IMR-90 (cell line): ENCODE measurements at regions not wholly inside any gene's neighbourhood (a gene's known extent, or its start where the extent isn't known, plus 50 kb on each side); places are given as distances from the start of the nearest gene placed in this dataset.
A peak's percentile ranks its signal among the peaks of the same experiment; 100 is the strongest.

ENCODE experiments used
- ATAC-seq: fragments of 200-7000 bp; cut with Tn5 transposase; 2 replicates; pipeline ENCODE4 v1.9.1; 2020; ENCODE audit warnings: low read depth, mild to moderate bottlenecking, moderate library complexity
- BruUV-seq: library from RNA; stranded (reverse); fragments of 400-500 nt; replicated peaks from 2 replicates; lab custom pipeline; 2021; lab: Mats Ljungman, UMichigan
- CTCF ChIA-PET: fragments of 300-600 bp; formaldehyde crosslinking; extraction: SDS; loops from one replicate; lab custom pipeline; 2021; ENCODE audit warnings: antibody characterized with exemption; lab: Yijun Ruan, JAX
- POLR2A ChIA-PET: fragments of 300-600 bp; sonication (Branson Sonifier 250); formaldehyde crosslinking; loops from one replicate; lab custom pipeline; 2022; ENCODE audit warnings: antibody characterized with exemption; ENCODE audit not compliant: unreplicated experiment; lab: Charles Lee
- DNase-seq: peaks from one replicate; pipeline ENCODE4 v3.0.0; 2013
- H2AFZ ChIP-seq: replicated peaks from 2 replicates; pipeline ENCODE3; 2013; ENCODE audit warnings: low read length, mild to moderate bottlenecking; ENCODE audit not compliant: poor library complexity
- H2AK5ac ChIP-seq: 2 replicates; pipeline ENCODE4 v1.6.1; 2013; ENCODE audit warnings: low read depth, low read length, inconsistent platforms
- H2AK9ac ChIP-seq: replicated peaks from 2 replicates; pipeline ENCODE3; 2013; ENCODE audit warnings: mild to moderate bottlenecking, low read depth, low read length, moderate library complexity; ENCODE audit not compliant: poor library complexity
- H2BK120ac ChIP-seq: 2 replicates; pipeline ENCODE4 v1.6.1; 2013; ENCODE audit warnings: low read depth, low read length, inconsistent platforms
- H2BK15ac ChIP-seq: 3 replicates; pipeline ENCODE4 v1.6.1; 2013; ENCODE audit warnings: low read depth, low read length, inconsistent platforms
- H2BK20ac ChIP-seq: 2 replicates; pipeline ENCODE4 v1.6.1; 2013; ENCODE audit warnings: low read depth, mild to moderate bottlenecking, inconsistent platforms, low read length, moderate library complexity
- H2BK5ac ChIP-seq: 2 replicates; pipeline ENCODE4 v1.6.1; 2013; ENCODE audit warnings: mild to moderate bottlenecking, low read depth, low read length, inconsistent platforms; ENCODE audit not compliant: poor library complexity, severe bottlenecking
- H3K14ac ChIP-seq: replicated peaks from 2 replicates; pipeline ENCODE4 v1.6.1; 2013; ENCODE audit warnings: low read depth, low read length, inconsistent platforms
- H3K18ac ChIP-seq: 2 replicates; pipeline ENCODE4 v1.6.1; 2013; ENCODE audit warnings: low read depth, low read length, control low read depth
- H3K23ac ChIP-seq: 2 replicates; pipeline ENCODE4 v1.6.1; 2013; ENCODE audit warnings: low read depth, low read length, inconsistent platforms
- H3K27ac ChIP-seq: 2 replicates; pipeline ENCODE4 v1.5.1; 2013; ENCODE audit warnings: mild to moderate bottlenecking, control low read depth, low read length; ENCODE audit not compliant: insufficient read depth
- H3K27me3 ChIP-seq: 2 replicates; pipeline ENCODE4 v1.6.1; 2013; ENCODE audit warnings: low read length; ENCODE audit not compliant: control insufficient read depth, insufficient read depth
- H3K36me3 ChIP-seq: 2 replicates; pipeline ENCODE4 v1.6.1; 2013; ENCODE audit warnings: low read length, mixed read lengths; ENCODE audit not compliant: control insufficient read depth, insufficient read depth
- H3K4ac ChIP-seq: 2 replicates; pipeline ENCODE4 v1.6.1; 2013; ENCODE audit warnings: low read depth, low read length, inconsistent platforms
- H3K4me1 ChIP-seq: 2 replicates; pipeline ENCODE4 v1.6.1; 2013; ENCODE audit warnings: low read length, mixed read lengths; ENCODE audit not compliant: control insufficient read depth, insufficient read depth
- H3K4me2 ChIP-seq: 2 replicates; pipeline ENCODE4 v1.6.1; 2013; ENCODE audit warnings: low read depth, mild to moderate bottlenecking, control low read depth, low read length, moderate library complexity
- H3K4me3 ChIP-seq: 2 replicates; pipeline ENCODE4 v1.5.1; 2013; ENCODE audit warnings: low read depth, mild to moderate bottlenecking, control low read depth, low read length, moderate library complexity; ENCODE audit not compliant: insufficient read depth
- H3K56ac ChIP-seq: 2 replicates; pipeline ENCODE4 v1.6.1; 2013; ENCODE audit warnings: low read length, inconsistent platforms; ENCODE audit not compliant: insufficient read depth; ENCODE audit errors: extremely low read depth
- H3K79me1 ChIP-seq, 2 experiments: 2 replicates each; pipeline ENCODE4 v1.6.1; 2013; ENCODE audit warnings: low read length in 2 of 2, inconsistent platforms in 1 of 2, low read depth in 1 of 2
- H3K9ac ChIP-seq: 2 replicates; pipeline ENCODE4 v1.6.1; 2013; ENCODE audit warnings: low read depth, low read length, control low read depth
- H3K9me1 ChIP-seq: 2 replicates; pipeline ENCODE4 v1.6.1; 2013; ENCODE audit warnings: low read length, inconsistent platforms; ENCODE audit not compliant: insufficient read depth
- H3K9me3 ChIP-seq: 2 replicates; pipeline ENCODE4 v1.6.1; 2013; ENCODE audit warnings: low read length; ENCODE audit not compliant: control insufficient read depth, insufficient read depth
- H4K20me1 ChIP-seq: 2 replicates; pipeline ENCODE4 v1.6.1; 2013; ENCODE audit warnings: low read length, inconsistent platforms; ENCODE audit not compliant: insufficient read depth
- H4K5ac ChIP-seq: 2 replicates; pipeline ENCODE4 v1.6.1; 2013; ENCODE audit warnings: mild to moderate bottlenecking, low read depth, low read length, control low read depth
- H4K8ac ChIP-seq, 2 experiments: 2 replicates each; pipeline ENCODE4 v1.6.1; 2013; ENCODE audit warnings: low read depth in 2 of 2, low read length in 2 of 2, control low read depth in 1 of 2, inconsistent platforms in 1 of 2
- H4K91ac ChIP-seq: 2 replicates; pipeline ENCODE4 v1.6.1; 2013; ENCODE audit warnings: low read depth, low read length, inconsistent platforms; ENCODE audit not compliant: insufficient read depth
- BHLHE40 ChIP-seq: fragments of 150-350 bp; IDR thresholded peaks from 2 replicates; pipeline ENCODE4 v1.6.1; 2016; ENCODE audit warnings: mild to moderate bottlenecking, low read depth, low read length
- CEBPB ChIP-seq: IDR thresholded peaks from 2 replicates; pipeline ENCODE4 v1.6.1; 2012; ENCODE audit warnings: low read depth, low read length, improper control_type of control experiment
- CHD1 ChIP-seq: IDR thresholded peaks from 2 replicates; pipeline ENCODE4 v1.6.1; 2012; ENCODE audit warnings: low read depth, low read length, improper control_type of control experiment
- FOS ChIP-seq: fragments of 150-350 bp; IDR thresholded peaks from 2 replicates; pipeline ENCODE4 v1.6.1; 2016; ENCODE audit warnings: low read depth, low read length
- MAFK ChIP-seq: IDR thresholded peaks from 2 replicates; pipeline ENCODE4 v1.6.1; 2012; ENCODE audit warnings: low read depth, low read length, improper control_type of control experiment
- MAZ ChIP-seq: IDR thresholded peaks from 2 replicates; pipeline ENCODE4 v1.6.1; 2012; ENCODE audit warnings: low read depth, mild to moderate bottlenecking, low read length, improper control_type of control experiment, moderate library complexity, borderline replicate concordance
- MXI1 ChIP-seq: IDR thresholded peaks from 2 replicates; pipeline ENCODE4 v1.6.1; 2012; ENCODE audit warnings: low read depth, mild to moderate bottlenecking, low read length, moderate library complexity, borderline replicate concordance
- NFE2L2 ChIP-seq: fragments of 150-350 bp; IDR thresholded peaks from 2 replicates; pipeline ENCODE4 v1.6.1; 2016; ENCODE audit warnings: low read depth, mild to moderate bottlenecking, low read length
- POLR2A ChIP-seq: IDR thresholded peaks from 2 replicates; pipeline ENCODE4 v1.6.1; 2012; ENCODE audit warnings: mild to moderate bottlenecking, low read depth, low read length
- RAD21 ChIP-seq: IDR thresholded peaks from 2 replicates; pipeline ENCODE4 v1.6.1; 2012; ENCODE audit warnings: low read length, improper control_type of control experiment
- RCOR1 ChIP-seq: IDR thresholded peaks from 2 replicates; pipeline ENCODE4 v1.6.1; 2012; ENCODE audit warnings: mild to moderate bottlenecking, low read length, improper control_type of control experiment; ENCODE audit not compliant: insufficient replicate concordance
- RFX5 ChIP-seq: IDR thresholded peaks from 2 replicates; pipeline ENCODE4 v1.8.0; 2012; ENCODE audit warnings: low read depth, mild to moderate bottlenecking, low read length, moderate library complexity
- SMC3 ChIP-seq: fragments of 150-350 bp; IDR thresholded peaks from 2 replicates; pipeline ENCODE4 v1.6.1; 2016; ENCODE audit warnings: low read depth, mild to moderate bottlenecking, antibody characterized with exemption, low read length, moderate library complexity
- WGBS, 2 experiments: methylation state at CpG; one replicate each; pipeline versions ENCODE4 v1.1.5 to v1.1.7; 2013; ENCODE audit warnings: missing lambda C conversion rate in 2 of 2; ENCODE audit not compliant: insufficient read length in 1 of 2; ENCODE audit errors: extremely low coverage in 2 of 2; 5-methylcytosine and 5-hydroxymethylcytosine counted together
- dilution Hi-C: fragments of 300-500 bp; cut with HindIII; formaldehyde crosslinking; loops from one replicate; pipeline ENCODE4 v1.14.3; 2018; ENCODE audit warnings: low sequenced_read_pairs; ENCODE audit not compliant: unreplicated experiment
- in situ Hi-C: fragments of 300-500 bp; cut with MboI; formaldehyde crosslinking; loops from 3 replicates; pipeline ENCODE4 v1.14.3; 2019; ENCODE audit warnings: low sequenced_read_pairs, inconsistent platforms, mixed read lengths
- intact Hi-C: fragments of 100-400 bp; cut with micrococcal nuclease; formaldehyde crosslinking; loops from 2 replicates; pipeline ENCODE4 v1.10.0; 2022
- TF ChIP-seq, protein P1 (sequence below): fragments of 150-350 bp; IDR thresholded peaks from 2 replicates; pipeline ENCODE4 v1.6.1; 2017; ENCODE audit warnings: mild to moderate bottlenecking, antibody characterized with exemption, low read length, low read depth
- TF ChIP-seq, protein P2 (sequence below): fragments of 150-350 bp; IDR thresholded peaks from 2 replicates; pipeline ENCODE4 v1.6.1; 2016; ENCODE audit warnings: low read depth, mild to moderate bottlenecking, low read length, moderate library complexity, borderline replicate concordance
- TF ChIP-seq, protein P3 (sequence below): conservative IDR thresholded peaks from 2 replicates; pipeline ENCODE4 v1.5.1; 2012; ENCODE audit warnings: mild to moderate bottlenecking, low read depth, low read length, improper control_type of control experiment

DNA sequence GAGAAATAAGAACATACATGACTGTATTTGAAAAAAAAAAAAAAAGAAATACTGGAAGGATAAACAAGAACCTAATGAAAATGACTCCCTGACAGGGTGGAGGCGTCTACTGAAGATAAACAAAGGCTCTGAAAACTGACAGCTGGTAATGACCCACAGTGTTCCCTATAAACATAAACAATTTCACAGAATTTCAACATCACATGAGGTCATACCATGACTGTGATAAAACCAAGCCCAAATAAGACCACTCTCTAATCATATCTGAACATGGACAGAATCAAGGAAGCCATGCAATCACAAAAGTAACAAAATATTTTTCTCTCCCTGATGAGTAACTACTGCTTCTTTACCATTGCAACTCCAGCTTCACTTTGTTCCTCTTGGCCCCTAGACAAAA lies 159.3 kb downstream of the FAM124B start:
- dilution Hi-C loops = no loop called here
- peak; percentile 24 for DNase-seq

More for the DNA sequence above, 159.3 kb downstream of the FAM124B start:
- H2AK9ac ChIP-seq = no peak overlapping the region
- H3K27ac ChIP-seq = no peak overlapping the region
- no peak overlapping the region for H4K91ac ChIP-seq
- no peak overlapping the region for H4K5ac ChIP-seq
- no TSS peak for BruUV-seq
- POLR2A ChIA-PET = no interaction called here
- in situ Hi-C loops (no loop called here), intact Hi-C loops (no loop called here)
- H2BK5ac ChIP-seq = no peak overlapping the region
- TF ChIP-seq, protein P1, sequence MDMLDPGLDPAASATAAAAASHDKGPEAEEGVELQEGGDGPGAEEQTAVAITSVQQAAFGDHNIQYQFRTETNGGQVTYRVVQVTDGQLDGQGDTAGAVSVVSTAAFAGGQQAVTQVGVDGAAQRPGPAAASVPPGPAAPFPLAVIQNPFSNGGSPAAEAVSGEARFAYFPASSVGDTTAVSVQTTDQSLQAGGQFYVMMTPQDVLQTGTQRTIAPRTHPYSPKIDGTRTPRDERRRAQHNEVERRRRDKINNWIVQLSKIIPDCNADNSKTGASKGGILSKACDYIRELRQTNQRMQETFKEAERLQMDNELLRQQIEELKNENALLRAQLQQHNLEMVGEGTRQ = no peak
- no peak for TF ChIP-seq BHLHE40
- TF ChIP-seq, protein P2, sequence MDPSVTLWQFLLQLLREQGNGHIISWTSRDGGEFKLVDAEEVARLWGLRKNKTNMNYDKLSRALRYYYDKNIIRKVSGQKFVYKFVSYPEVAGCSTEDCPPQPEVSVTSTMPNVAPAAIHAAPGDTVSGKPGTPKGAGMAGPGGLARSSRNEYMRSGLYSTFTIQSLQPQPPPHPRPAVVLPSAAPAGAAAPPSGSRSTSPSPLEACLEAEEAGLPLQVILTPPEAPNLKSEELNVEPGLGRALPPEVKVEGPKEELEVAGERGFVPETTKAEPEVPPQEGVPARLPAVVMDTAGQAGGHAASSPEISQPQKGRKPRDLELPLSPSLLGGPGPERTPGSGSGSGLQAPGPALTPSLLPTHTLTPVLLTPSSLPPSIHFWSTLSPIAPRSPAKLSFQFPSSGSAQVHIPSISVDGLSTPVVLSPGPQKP = no peak
- no peak for TF ChIP-seq MXI1
- TF ChIP-seq RFX5 = no peak
- no peak for TF ChIP-seq MAZ
- no peak for TF ChIP-seq POLR2A
- TF ChIP-seq RAD21 = no peak
- TF ChIP-seq, protein P3, sequence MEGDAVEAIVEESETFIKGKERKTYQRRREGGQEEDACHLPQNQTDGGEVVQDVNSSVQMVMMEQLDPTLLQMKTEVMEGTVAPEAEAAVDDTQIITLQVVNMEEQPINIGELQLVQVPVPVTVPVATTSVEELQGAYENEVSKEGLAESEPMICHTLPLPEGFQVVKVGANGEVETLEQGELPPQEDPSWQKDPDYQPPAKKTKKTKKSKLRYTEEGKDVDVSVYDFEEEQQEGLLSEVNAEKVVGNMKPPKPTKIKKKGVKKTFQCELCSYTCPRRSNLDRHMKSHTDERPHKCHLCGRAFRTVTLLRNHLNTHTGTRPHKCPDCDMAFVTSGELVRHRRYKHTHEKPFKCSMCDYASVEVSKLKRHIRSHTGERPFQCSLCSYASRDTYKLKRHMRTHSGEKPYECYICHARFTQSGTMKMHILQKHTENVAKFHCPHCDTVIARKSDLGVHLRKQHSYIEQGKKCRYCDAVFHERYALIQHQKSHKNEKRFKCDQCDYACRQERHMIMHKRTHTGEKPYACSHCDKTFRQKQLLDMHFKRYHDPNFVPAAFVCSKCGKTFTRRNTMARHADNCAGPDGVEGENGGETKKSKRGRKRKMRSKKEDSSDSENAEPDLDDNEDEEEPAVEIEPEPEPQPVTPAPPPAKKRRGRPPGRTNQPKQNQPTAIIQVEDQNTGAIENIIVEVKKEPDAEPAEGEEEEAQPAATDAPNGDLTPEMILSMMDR = no peak
- no peak for TF ChIP-seq NFE2L2
- TF ChIP-seq FOS = no peak
- no peak for TF ChIP-seq CEBPB
- no peak for TF ChIP-seq CHD1
- no peak for TF ChIP-seq MAFK
- TF ChIP-seq RCOR1 = no peak
- no peak for TF ChIP-seq SMC3
- no peak overlapping the region for H3K56ac ChIP-seq
- H3K9me3 ChIP-seq = no peaks in the 10 kb centered on the region
- no peak overlapping the region for H3K4me2 ChIP-seq
- no peaks in the 10 kb centered on the region for H4K20me1 ChIP-seq
- H2BK120ac ChIP-seq = no peak overlapping the region
- no peaks in the 10 kb centered on the region for H3K9me1 ChIP-seq
- H3K4me1 ChIP-seq = no peaks in the 10 kb centered on the region
- H3K36me3 ChIP-seq = no peaks in the 10 kb centered on the region
- H2BK15ac ChIP-seq = no peak overlapping the region
- no peak overlapping the region for H3K4me3 ChIP-seq
- H3K14ac ChIP-seq = no peak overlapping the region
- H3K27me3 ChIP-seq = peaks cover 6% of the 10 kb centered on the region; the same call in 1 of the 2 replicates
- H3K18ac ChIP-seq = no peak overlapping the region
- H2BK20ac ChIP-seq = no peak overlapping the region
- H3K4ac ChIP-seq = no peak overlapping the region
- H3K23ac ChIP-seq = no peak overlapping the region
- no peak overlapping the region for H4K8ac ChIP-seq
- no peak overlapping the region for H2AK5ac ChIP-seq
- no peak overlapping the region for H2AFZ ChIP-seq
- ATAC-seq = no peak
- no CpG with 5 or more reads among the region's 1 CpG for WGBS, 2 experiments
- CTCF ChIA-PET = no interaction called here
- no peak overlapping the region for H3K9ac ChIP-seq
- no peaks in the 10 kb centered on the region for H3K79me1 ChIP-seq
